GM12878 (cell line): ENCODE measurements at regions not wholly inside any gene's neighbourhood (a gene's known extent, or its start where the extent isn't known, plus 50 kb on each side); places are given as distances from the start of the nearest gene placed in this dataset.

ENCODE experiments used
- ATAC-seq: fragments of 200-7000 bp; cut with Tn5 transposase; 3 replicates; pipeline ENCODE4 v1.9.1; 2020; ENCODE audit warnings: mild to moderate bottlenecking, moderate library complexity
- BruUV-seq: library from RNA; stranded (reverse); fragments of 400-500 nt; replicated peaks from 2 replicates; lab custom pipeline; 2021; lab: Mats Ljungman, UMichigan
- CTCF ChIA-PET: fragments of 300-600 bp; sonication (Branson Sonifier 250); formaldehyde crosslinking; extraction: SDS; loops from one replicate; lab custom pipeline; 2021; ENCODE audit warnings: inconsistent platforms; lab: Yijun Ruan, JAX
- POLR2A ChIA-PET: fragments of 350-600 bp; formaldehyde crosslinking; extraction: SDS; loops from one replicate; lab custom pipeline; 2021; ENCODE audit warnings: inconsistent platforms; lab: Charles Lee
- RAD21 ChIA-PET: fragments of 300-600 bp; sonication (Branson Sonifier 250); formaldehyde crosslinking; loops from one replicate; lab custom pipeline; 2023; ENCODE audit warnings: antibody characterized with exemption; ENCODE audit not compliant: unreplicated experiment; lab: Charles Lee
- SMC1A ChIA-PET: fragments of 300-600 bp; sonication (Branson Sonifier 250); formaldehyde crosslinking; loops from one replicate; lab custom pipeline; 2023; ENCODE audit not compliant: unreplicated experiment, uncharacterized antibody; lab: Charles Lee
- DNase-seq: peaks from one replicate; pipeline ENCODE4 v3.0.0-alpha.2; 2011; ENCODE audit warnings: low read depth, low spot score
- FAIRE-seq: peaks from 3 replicates; lab custom pipeline; 2011; peaks lifted over from hg19 to GRCh38; lab: Jason Lieb, UNC
- H2AFZ ChIP-seq: 2 replicates; pipeline ENCODE4 v1.6.0; 2011; ENCODE audit warnings: low read depth, low read length, control low read depth; ENCODE audit not compliant: control insufficient read depth
- H3K27ac ChIP-seq: 2 replicates; pipeline ENCODE4 v1.5.1; 2011; ENCODE audit warnings: control low read depth; ENCODE audit not compliant: control insufficient read depth, insufficient read depth
- H3K27me3 ChIP-seq, 2 experiments: replicated peaks in 1 of 2; 2 replicates each; pipeline versions ENCODE4 v1.6.0 to v1.6.1; 2011; ENCODE audit warnings: low read length in 1 of 2; ENCODE audit not compliant: control insufficient read depth in 2 of 2, insufficient read depth in 2 of 2
- H3K36me3 ChIP-seq, 2 experiments: 2 replicates each; pipeline ENCODE4 v1.5.1; 2011; ENCODE audit warnings: low read length in 1 of 2; ENCODE audit not compliant: control insufficient read depth in 2 of 2, insufficient read depth in 2 of 2
- H3K4me1 ChIP-seq: 2 replicates; pipeline ENCODE4 v1.6.1; 2011; ENCODE audit warnings: mild to moderate bottlenecking, low read length, moderate library complexity, mixed read lengths; ENCODE audit not compliant: control insufficient read depth, insufficient read depth
- H3K4me2 ChIP-seq: 2 replicates; pipeline ENCODE4 v1.6.0; 2011; ENCODE audit warnings: control low read depth; ENCODE audit not compliant: control insufficient read depth, insufficient read depth
- H3K4me3 ChIP-seq: fragments of 200-600 bp; sonication (generic); 2 replicates; pipeline ENCODE4 v1.5.1; 2016
- H3K79me2 ChIP-seq: 2 replicates; pipeline ENCODE4 v1.6.0; 2011; ENCODE audit warnings: low read length; ENCODE audit not compliant: control insufficient read depth, insufficient read depth
- H3K9ac ChIP-seq: 2 replicates; pipeline ENCODE4 v1.8.0; 2011; ENCODE audit warnings: low read length, control low read depth, mixed read lengths; ENCODE audit not compliant: control insufficient read depth, insufficient read depth
- H3K9me3 ChIP-seq: replicated peaks from 3 replicates; pipeline ENCODE4 v1.5.1; 2011; ENCODE audit warnings: mild to moderate bottlenecking, low read length; ENCODE audit not compliant: control insufficient read depth, insufficient read depth
- H4K20me1 ChIP-seq: 2 replicates; pipeline ENCODE4 v1.6.0; 2011; ENCODE audit not compliant: control insufficient read depth, insufficient read depth
- BCLAF1 ChIP-seq: fragments of 450-650 bp; IDR thresholded peaks from 2 replicates; pipeline ENCODE4 v1.6.1; 2017; ENCODE audit warnings: antibody characterized with exemption, mild to moderate bottlenecking, moderate library complexity
- BHLHE40 ChIP-seq, 2 experiments: fragments of 450-650 bp in 1 of 2; IDR thresholded peaks; 2 replicates each; pipeline ENCODE4 v1.6.1; 2011 to 2017; ENCODE audit warnings: low read depth in 2 of 2, borderline replicate concordance in 1 of 2, improper control_type of control experiment in 1 of 2, low read length in 1 of 2, mild to moderate bottlenecking in 1 of 2
- CBFB ChIP-seq: IDR thresholded peaks from 2 replicates; pipeline ENCODE4 v1.6.1; 2016; ENCODE audit warnings: antibody characterized with exemption, low read depth
- EP300 ChIP-seq, 2 experiments: fragments of 150-350 bp in 1 of 2; IDR thresholded peaks; 2 replicates each; pipeline ENCODE4 v1.6.1; 2011 to 2012; ENCODE audit warnings: low read depth in 2 of 2, low read length in 2 of 2, borderline replicate concordance in 1 of 2, improper control_type of control experiment in 1 of 2, inconsistent platforms in 1 of 2; ENCODE audit not compliant: control insufficient read depth in 1 of 2
- HCFC1 ChIP-seq: fragments of 150-350 bp; IDR thresholded peaks from 2 replicates; pipeline ENCODE4 v1.6.1; 2014; ENCODE audit warnings: low read length
- IRF4 ChIP-seq: IDR thresholded peaks from 2 replicates; pipeline ENCODE4 v1.6.1; 2011; ENCODE audit warnings: low read depth, low read length
- MTA3 ChIP-seq: IDR thresholded peaks from 2 replicates; pipeline ENCODE4 v1.6.1; 2012; ENCODE audit warnings: low read length, inconsistent platforms, borderline replicate concordance
- MXI1 ChIP-seq: fragments of 150-350 bp; IDR thresholded peaks from 2 replicates; pipeline ENCODE4 v1.6.1; 2011; ENCODE audit warnings: low read depth, mild to moderate bottlenecking, inconsistent platforms, low read length, improper control_type of control experiment
- NFYA ChIP-seq: IDR thresholded peaks from 2 replicates; pipeline ENCODE4 v1.6.1; 2011; ENCODE audit warnings: low read depth, mild to moderate bottlenecking, low read length, improper control_type of control experiment, borderline replicate concordance
- POLR2AphosphoS5 ChIP-seq: IDR thresholded peaks from 2 replicates; pipeline ENCODE4 v1.6.1; 2011; ENCODE audit warnings: mild to moderate bottlenecking, low read length, inconsistent platforms
- RFX5 ChIP-seq: IDR thresholded peaks from 2 replicates; pipeline ENCODE4 v1.6.1; 2011; ENCODE audit warnings: low read depth, low read length, improper control_type of control experiment
- SMAD5 ChIP-seq: IDR thresholded peaks from 2 replicates; pipeline ENCODE4 v1.6.1; 2016; ENCODE audit warnings: antibody characterized with exemption, low read depth
- SMC3 ChIP-seq: IDR thresholded peaks from 2 replicates; pipeline ENCODE4 v1.6.1; 2011; ENCODE audit warnings: low read length, improper control_type of control experiment, borderline replicate concordance
- SREBF2 ChIP-seq: IDR thresholded peaks from 2 replicates; pipeline ENCODE4 v1.6.1; 2012; ENCODE audit warnings: mild to moderate bottlenecking, low read length
- SRF ChIP-seq, 2 experiments: IDR thresholded peaks; 2 replicates each; pipeline ENCODE4 v1.6.1; 2011; ENCODE audit warnings: low read depth in 2 of 2, low read length in 2 of 2, mild to moderate bottlenecking in 1 of 2, moderate library complexity in 1 of 2
- ZNF622 ChIP-seq: fragments of 450-650 bp; IDR thresholded peaks from 2 replicates; pipeline ENCODE4 v1.6.1; 2017; ENCODE audit warnings: mild to moderate bottlenecking, inconsistent platforms
- WGBS: methylation state at CpG from one replicate; pipeline ENCODE4 v1.1.6; 2016; ENCODE audit warnings: low lambda C conversion rate; ENCODE audit not compliant: insufficient replicate concordance, insufficient coverage; ENCODE audit errors: missing lambda C conversion rate; 5-methylcytosine and 5-hydroxymethylcytosine counted together
- in situ Hi-C: fragments of 300-500 bp; cut with MboI; formaldehyde crosslinking; loops from 9 replicates; pipeline ENCODE4 v1.14.3; 2018; ENCODE audit warnings: mixed read lengths
- intact Hi-C: fragments of 100-400 bp; cut with micrococcal nuclease; formaldehyde crosslinking; loops from one replicate; pipeline ENCODE4 v1.14.2; 2022; ENCODE audit not compliant: unreplicated experiment
- TF ChIP-seq, protein P1 (sequence below): IDR thresholded peaks from 2 replicates; pipeline ENCODE4 v1.6.1; 2012; ENCODE audit warnings: low read depth, low read length, improper control_type of control experiment
- TF ChIP-seq, protein P2 (sequence below): IDR thresholded peaks from 2 replicates; pipeline ENCODE4 v1.6.1; 2012; ENCODE audit warnings: low read depth, low read length, improper control_type of control experiment
- TF ChIP-seq, protein P3 (sequence below): fragments of 450-650 bp; IDR thresholded peaks from 2 replicates; pipeline ENCODE4 v1.6.1; 2018; ENCODE audit warnings: mild to moderate bottlenecking, low read depth, moderate library complexity; ENCODE audit not compliant: partially characterized antibody

DNA sequence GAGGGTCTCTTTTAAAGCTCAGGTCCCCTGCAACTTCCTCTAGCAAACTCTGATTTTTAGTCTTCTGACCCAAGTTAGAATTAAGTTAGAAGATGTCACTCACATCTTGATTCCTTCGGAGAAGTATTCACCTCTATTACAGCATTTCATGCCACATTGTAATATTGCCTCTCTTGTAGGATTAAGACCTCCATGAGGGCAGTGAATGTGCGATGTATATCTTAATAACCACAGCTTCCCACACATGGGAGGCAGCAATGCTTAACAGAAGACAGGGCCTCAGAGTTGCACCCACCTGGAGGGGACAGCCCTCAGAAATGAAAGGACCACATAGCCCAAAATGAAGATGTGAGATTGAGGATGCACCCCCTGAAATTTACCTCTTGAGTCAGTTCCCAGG is 270.3 kb downstream of the HTR7 start:
- no peaks in the 10 kb centered on the region for H3K36me3 ChIP-seq
- no peaks in the 10 kb centered on the region for H4K20me1 ChIP-seq
- no peak overlapping the region for H3K9ac ChIP-seq
- no peaks in the 10 kb centered on the region for H3K79me2 ChIP-seq
- no peaks in the 10 kb centered on the region for H3K4me1 ChIP-seq
- H3K4me2 ChIP-seq, result no peak overlapping the region
- CTCF ChIA-PET, result no interaction called here
- intact Hi-C loops (no loop called here), in situ Hi-C loops (no loop called here)
- BruUV-seq, result no TSS peak
- RAD21 ChIA-PET, result no interaction called here
- H3K27me3 ChIP-seq, result no peaks in the 10 kb centered on the region
- no peak for ATAC-seq
- SMC1A ChIA-PET, result no interaction called here
- no peak overlapping the region for H2AFZ ChIP-seq
- no peak for TF ChIP-seq POLR2AphosphoS5
- no peak for TF ChIP-seq CBFB
- no peak for TF ChIP-seq SREBF2
- TF ChIP-seq SMC3, result no peak
- TF ChIP-seq RFX5, result no peak
- no peak for TF ChIP-seq EP300 (IDR thresholded peaks at IDR 0.05; ENCODE audit: borderline replicate concordance in 1 of 2, control insufficient read depth in 1 of 2, low read depth in 2 of 2, low read length in 2 of 2)
- no peak for TF ChIP-seq BHLHE40 (IDR thresholded peaks at IDR 0.05; ENCODE audit: borderline replicate concordance in 1 of 2, low read depth in 2 of 2, low read length in 1 of 2)
- no peak for TF ChIP-seq SRF (IDR thresholded peaks at IDR 0.05; ENCODE audit: low read depth in 2 of 2, low read length in 2 of 2)
- TF ChIP-seq, protein P1, sequence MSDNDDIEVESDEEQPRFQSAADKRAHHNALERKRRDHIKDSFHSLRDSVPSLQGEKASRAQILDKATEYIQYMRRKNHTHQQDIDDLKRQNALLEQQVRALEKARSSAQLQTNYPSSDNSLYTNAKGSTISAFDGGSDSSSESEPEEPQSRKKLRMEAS, result no peak
- TF ChIP-seq, protein P2, sequence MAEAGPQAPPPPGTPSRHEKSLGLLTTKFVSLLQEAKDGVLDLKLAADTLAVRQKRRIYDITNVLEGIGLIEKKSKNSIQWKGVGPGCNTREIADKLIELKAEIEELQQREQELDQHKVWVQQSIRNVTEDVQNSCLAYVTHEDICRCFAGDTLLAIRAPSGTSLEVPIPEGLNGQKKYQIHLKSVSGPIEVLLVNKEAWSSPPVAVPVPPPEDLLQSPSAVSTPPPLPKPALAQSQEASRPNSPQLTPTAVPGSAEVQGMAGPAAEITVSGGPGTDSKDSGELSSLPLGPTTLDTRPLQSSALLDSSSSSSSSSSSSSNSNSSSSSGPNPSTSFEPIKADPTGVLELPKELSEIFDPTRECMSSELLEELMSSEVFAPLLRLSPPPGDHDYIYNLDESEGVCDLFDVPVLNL, result no peak
- TF ChIP-seq BCLAF1, result no peak
- TF ChIP-seq, protein P3, sequence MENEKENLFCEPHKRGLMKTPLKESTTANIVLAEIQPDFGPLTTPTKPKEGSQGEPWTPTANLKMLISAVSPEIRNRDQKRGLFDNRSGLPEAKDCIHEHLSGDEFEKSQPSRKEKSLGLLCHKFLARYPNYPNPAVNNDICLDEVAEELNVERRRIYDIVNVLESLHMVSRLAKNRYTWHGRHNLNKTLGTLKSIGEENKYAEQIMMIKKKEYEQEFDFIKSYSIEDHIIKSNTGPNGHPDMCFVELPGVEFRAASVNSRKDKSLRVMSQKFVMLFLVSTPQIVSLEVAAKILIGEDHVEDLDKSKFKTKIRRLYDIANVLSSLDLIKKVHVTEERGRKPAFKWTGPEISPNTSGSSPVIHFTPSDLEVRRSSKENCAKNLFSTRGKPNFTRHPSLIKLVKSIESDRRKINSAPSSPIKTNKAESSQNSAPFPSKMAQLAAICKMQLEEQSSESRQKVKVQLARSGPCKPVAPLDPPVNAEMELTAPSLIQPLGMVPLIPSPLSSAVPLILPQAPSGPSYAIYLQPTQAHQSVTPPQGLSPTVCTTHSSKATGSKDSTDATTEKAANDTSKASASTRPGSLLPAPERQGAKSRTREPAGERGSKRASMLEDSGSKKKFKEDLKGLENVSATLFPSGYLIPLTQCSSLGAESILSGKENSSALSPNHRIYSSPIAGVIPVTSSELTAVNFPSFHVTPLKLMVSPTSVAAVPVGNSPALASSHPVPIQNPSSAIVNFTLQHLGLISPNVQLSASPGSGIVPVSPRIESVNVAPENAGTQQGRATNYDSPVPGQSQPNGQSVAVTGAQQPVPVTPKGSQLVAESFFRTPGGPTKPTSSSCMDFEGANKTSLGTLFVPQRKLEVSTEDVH, result no peak
- no peak for TF ChIP-seq NFYA
- no peak for TF ChIP-seq IRF4
- no peak for TF ChIP-seq MTA3
- TF ChIP-seq SMAD5, result no peak
- TF ChIP-seq MXI1, result no peak
- no peak for TF ChIP-seq ZNF622
- no peak for TF ChIP-seq HCFC1
- DNase-seq, result no peak
- POLR2A ChIA-PET, result no interaction called here
- H3K4me3 ChIP-seq, result no peak overlapping the region
- FAIRE-seq, result no peak
- WGBS, result 33% methylated on average over 2 of the region's 2 CpGs
- H3K27ac ChIP-seq, result no peak overlapping the region
- H3K9me3 ChIP-seq, result no peaks in the 10 kb centered on the region
